ENCODE measurements at regions not wholly inside any gene's neighbourhood (a gene's known extent, or its start where the extent isn't known, plus 50 kb on each side); places are given as distances from the start of the nearest gene placed in this dataset.

DNA sequence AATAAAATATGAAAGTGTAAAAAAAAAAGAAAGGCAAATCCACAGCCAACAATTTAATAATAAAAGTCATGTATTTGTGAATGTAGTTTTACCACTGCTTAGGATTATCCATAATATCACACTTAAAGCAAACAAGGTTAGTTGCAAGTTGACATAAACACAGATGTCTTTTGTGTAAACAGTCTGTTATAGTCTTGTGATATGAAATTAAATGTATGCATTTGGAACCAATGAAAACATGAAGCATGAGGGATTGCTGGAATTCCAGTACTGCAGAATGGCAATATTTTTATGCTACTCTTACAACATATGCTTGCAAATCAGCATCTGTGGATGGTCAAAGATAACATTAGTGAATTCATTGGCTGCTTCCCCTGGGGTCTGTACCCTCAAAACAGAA, 148.1 kb downstream of the DNAJB9 start:
- Histone ChIP-seq H3K23ac (ENCODE audit: low read depth, low read length) (no peak overlapping the region), H3K9ac (ENCODE audit: low read depth, low read length) (no peak overlapping the region), H2AK5ac (ENCODE audit: low read depth, low read length) (no peak overlapping the region), H3K18ac (ENCODE audit: low read depth, low read length) (no peak overlapping the region), H2BK120ac (ENCODE audit: low read depth, low read length) (no peak overlapping the region), H3K27ac (ENCODE audit: insufficient read depth, low read length) (no peak overlapping the region), H3K4me3 (ENCODE audit: insufficient read depth, low read depth, low read length) (no peak overlapping the region), H3K4ac (ENCODE audit: low read depth, low read length) (no peak overlapping the region), H3K9me1 (ENCODE audit: insufficient read depth, low read length) (no peaks in the 10 kb centered on the region), H3K79me1 (ENCODE audit: low read depth in 1 of 2, low read length in 2 of 2) (no peaks in the 10 kb centered on the region), H2BK5ac (ENCODE audit: low read depth, low read length, poor library complexity, severe bottlenecking) (no peak overlapping the region), H3K36me3 (ENCODE audit: control insufficient read depth, insufficient read depth, low read length) (no peaks in the 10 kb centered on the region), H4K5ac (ENCODE audit: low read depth, low read length) (no peak overlapping the region), H3K4me1 (ENCODE audit: control insufficient read depth, insufficient read depth, low read length) (no peaks in the 10 kb centered on the region), H2BK20ac (ENCODE audit: low read depth, low read length) (no peak overlapping the region), H2AK9ac (replicated peaks; ENCODE audit: low read depth, low read length, poor library complexity) (no peak overlapping the region), H3K4me2 (ENCODE audit: low read depth, low read length) (no peak overlapping the region), H2AFZ (replicated peaks; ENCODE audit: low read length, poor library complexity) (no peak overlapping the region), H4K20me1 (ENCODE audit: insufficient read depth, low read length) (no peaks in the 10 kb centered on the region), H4K8ac (ENCODE audit: low read depth in 2 of 2, low read length in 2 of 2) (no peak overlapping the region), H2BK15ac (ENCODE audit: low read depth, low read length) (no peak overlapping the region), H3K27me3 (ENCODE audit: control insufficient read depth, insufficient read depth, low read length) (no peaks in the 10 kb centered on the region), H3K56ac (ENCODE audit: extremely low read depth, insufficient read depth, low read length) (no peak overlapping the region), H3K9me3 (ENCODE audit: control insufficient read depth, insufficient read depth, low read length) (no peaks in the 10 kb centered on the region), H4K91ac (ENCODE audit: insufficient read depth, low read depth, low read length) (no peak overlapping the region), H3K14ac (replicated peaks; ENCODE audit: low read depth, low read length) (no peak overlapping the region)
- CTCF ChIA-PET: no interaction called here
- in situ Hi-C loops (cut with MboI; ENCODE audit: low sequenced_read_pairs): no loop called here
- no TSS peak for BruUV-seq (replicated peaks)
- POLR2A ChIA-PET (ENCODE audit: unreplicated experiment): no interaction called here
- DNase-seq (no peak), ATAC-seq (ENCODE audit: low read depth) (no peak)
- intact Hi-C loops (cut with micrococcal nuclease): no loop called here
- TF ChIP-seq FOS (IDR thresholded peaks at IDR 0.05; ENCODE audit: low read depth, low read length) (no peak), BHLHE40 (IDR thresholded peaks at IDR 0.05; ENCODE audit: low read depth, low read length) (no peak), USF2 (IDR thresholded peaks at IDR 0.05; ENCODE audit: low read depth, low read length) (no peak), CEBPB (IDR thresholded peaks at IDR 0.05; ENCODE audit: low read depth, low read length) (no peak), RAD21 (IDR thresholded peaks at IDR 0.05; ENCODE audit: low read length) (no peak)
- TF ChIP-seq, protein P1, sequence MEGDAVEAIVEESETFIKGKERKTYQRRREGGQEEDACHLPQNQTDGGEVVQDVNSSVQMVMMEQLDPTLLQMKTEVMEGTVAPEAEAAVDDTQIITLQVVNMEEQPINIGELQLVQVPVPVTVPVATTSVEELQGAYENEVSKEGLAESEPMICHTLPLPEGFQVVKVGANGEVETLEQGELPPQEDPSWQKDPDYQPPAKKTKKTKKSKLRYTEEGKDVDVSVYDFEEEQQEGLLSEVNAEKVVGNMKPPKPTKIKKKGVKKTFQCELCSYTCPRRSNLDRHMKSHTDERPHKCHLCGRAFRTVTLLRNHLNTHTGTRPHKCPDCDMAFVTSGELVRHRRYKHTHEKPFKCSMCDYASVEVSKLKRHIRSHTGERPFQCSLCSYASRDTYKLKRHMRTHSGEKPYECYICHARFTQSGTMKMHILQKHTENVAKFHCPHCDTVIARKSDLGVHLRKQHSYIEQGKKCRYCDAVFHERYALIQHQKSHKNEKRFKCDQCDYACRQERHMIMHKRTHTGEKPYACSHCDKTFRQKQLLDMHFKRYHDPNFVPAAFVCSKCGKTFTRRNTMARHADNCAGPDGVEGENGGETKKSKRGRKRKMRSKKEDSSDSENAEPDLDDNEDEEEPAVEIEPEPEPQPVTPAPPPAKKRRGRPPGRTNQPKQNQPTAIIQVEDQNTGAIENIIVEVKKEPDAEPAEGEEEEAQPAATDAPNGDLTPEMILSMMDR (conservative IDR thresholded peaks at IDR 0.05; ENCODE audit: low read depth, low read length): no peak
- dilution Hi-C loops (cut with HindIII; ENCODE audit: low sequenced_read_pairs, unreplicated experiment): no loop called here
